Endothelial cell of umbilical vein (primary cell): ENCODE measurements at regions not wholly inside any gene's neighbourhood (a gene's known extent, or its start where the extent isn't known, plus 50 kb on each side); places are given as distances from the start of the nearest gene placed in this dataset.
"Not testable (repeated sequence)": the region's sequence is repeated elsewhere in the genome, so short reads cannot be mapped to it uniquely, and the experiment has no call there.

ENCODE experiments used
- BruUV-seq: library from RNA; stranded (reverse); fragments of 400-500 nt; replicated peaks from 2 replicates; lab custom pipeline; 2021; lab: Mats Ljungman, UMichigan
- CTCF ChIA-PET: fragments of 300-600, 350-600 bp; sonication (Branson Sonifier 250); formaldehyde crosslinking; loops from one replicate; lab custom pipeline; 2021; ENCODE audit warnings: antibody characterized with exemption, inconsistent platforms; lab: Charles Lee
- POLR2A ChIA-PET: fragments of 300-600, 350-600 bp; sonication (Branson Sonifier 250); formaldehyde crosslinking; loops from one replicate; lab custom pipeline; 2021; ENCODE audit warnings: antibody characterized with exemption, inconsistent platforms; lab: Charles Lee
- DNase-seq: peaks from one replicate; pipeline ENCODE4 v3.0.0-alpha.2; 2011; ENCODE audit warnings: low read depth, low spot score
- FAIRE-seq: peaks from 2 replicates; lab custom pipeline; 2011; peaks lifted over from hg19 to GRCh38; lab: Jason Lieb, UNC
- H2AFZ ChIP-seq: 2 replicates; pipeline ENCODE4 v1.6.0; 2012; ENCODE audit warnings: low read depth, low read length, control low read depth, inconsistent platforms
- H3K27ac ChIP-seq: 2 replicates; pipeline ENCODE4 v1.5.1; 2011; ENCODE audit warnings: low read depth, mild to moderate bottlenecking, control low read depth, low read length, moderate library complexity; ENCODE audit not compliant: insufficient read depth
- H3K27me3 ChIP-seq, 2 experiments: 2 replicates each; pipeline versions ENCODE4 v1.6.0 to v1.6.1; 2011; ENCODE audit warnings: low read length in 2 of 2, mixed read lengths in 1 of 2; ENCODE audit not compliant: control insufficient read depth in 2 of 2, insufficient read depth in 2 of 2
- H3K36me3 ChIP-seq, 2 experiments: 2 replicates in 1 of 2; 3 replicates in 1 of 2; pipeline ENCODE4 v1.5.1; 2011; ENCODE audit warnings: low read length in 2 of 2, mild to moderate bottlenecking in 1 of 2, moderate library complexity in 1 of 2; ENCODE audit not compliant: control insufficient read depth in 2 of 2, insufficient read depth in 2 of 2; ENCODE audit errors: extremely low read depth in 1 of 2
- H3K4me1 ChIP-seq: 3 replicates; pipeline ENCODE4 v1.5.1; 2011; ENCODE audit warnings: mild to moderate bottlenecking, low read length; ENCODE audit not compliant: control insufficient read depth, insufficient read depth; ENCODE audit errors: extremely low read depth
- H3K4me2 ChIP-seq: 2 replicates; pipeline ENCODE4 v1.6.1; 2011; ENCODE audit warnings: low read length, control low read depth, mixed read lengths; ENCODE audit not compliant: insufficient read depth
- H3K4me3 ChIP-seq, 3 experiments: fragments of 200-600 bp in 1 of 3; sonication (generic), shearing (Covaris generic) in 1 of 3; replicated peaks in 1 of 3; 2 replicates each; pipeline ENCODE4 v1.5.1; 2011 to 2016; ENCODE audit warnings: control low read depth in 3 of 3, low read length in 3 of 3, mild to moderate bottlenecking in 2 of 3, inconsistent platforms in 1 of 3, low read depth in 1 of 3, moderate library complexity in 1 of 3; ENCODE audit not compliant: insufficient read depth in 1 of 3
- H3K79me2 ChIP-seq: 2 replicates; pipeline ENCODE4 v1.6.0; 2012; ENCODE audit warnings: low read length, inconsistent platforms; ENCODE audit not compliant: control insufficient read depth, insufficient read depth
- H3K9ac ChIP-seq: replicated peaks from 2 replicates; pipeline ENCODE3; 2011; ENCODE audit warnings: low read length, control low read depth; ENCODE audit not compliant: insufficient read depth; ENCODE audit errors: extremely low read depth
- H3K9me1 ChIP-seq: replicated peaks from 3 replicates; pipeline ENCODE4 v1.6.0; 2011; ENCODE audit warnings: mild to moderate bottlenecking, low read length; ENCODE audit not compliant: control insufficient read depth, insufficient read depth; ENCODE audit errors: extremely low read depth
- H3K9me3 ChIP-seq: replicated peaks from 2 replicates; pipeline ENCODE4 v1.5.1; 2012; ENCODE audit warnings: low read length, inconsistent platforms; ENCODE audit not compliant: control insufficient read depth, insufficient read depth
- H4K20me1 ChIP-seq: replicated peaks from 2 replicates; pipeline ENCODE3; 2011; ENCODE audit warnings: mild to moderate bottlenecking, low read length; ENCODE audit not compliant: control insufficient read depth, insufficient read depth; ENCODE audit errors: extremely low read depth
- CTCF ChIP-seq, 2 donors: IDR thresholded peaks; 1 replicate in 1 of 2; 2 replicates in 1 of 2; pipeline ENCODE4 v1.5.1; 2011; ENCODE audit warnings: low read length in 2 of 2, mild to moderate bottlenecking in 2 of 2, moderate library complexity in 2 of 2, control low read depth in 1 of 2, inconsistent platforms in 1 of 2, low read depth in 1 of 2; ENCODE audit not compliant: insufficient read depth in 1 of 2; ENCODE audit errors: extremely low read depth in 1 of 2
- EZH2 ChIP-seq: IDR thresholded peaks from 2 replicates; pipeline ENCODE4 v1.6.1; 2012; ENCODE audit warnings: borderline replicate concordance, low read depth, mild to moderate bottlenecking, moderate library complexity, low read length, inconsistent platforms; ENCODE audit not compliant: severe bottlenecking
- FOS ChIP-seq: IDR thresholded peaks from 2 replicates; pipeline ENCODE4 v1.6.1; 2011; ENCODE audit warnings: mild to moderate bottlenecking, low read length, moderate library complexity, borderline replicate concordance; ENCODE audit not compliant: insufficient read depth
- JUN ChIP-seq: IDR thresholded peaks from 2 replicates; pipeline ENCODE4 v1.6.1; 2011; ENCODE audit warnings: borderline replicate concordance, low read depth; ENCODE audit not compliant: insufficient read length, insufficient read depth
- MAX ChIP-seq: IDR thresholded peaks from 2 replicates; pipeline ENCODE4 v1.6.1; 2011; ENCODE audit not compliant: insufficient read depth, insufficient read length
- MYC ChIP-seq: IDR thresholded peaks from one replicate; pipeline ENCODE4 v1.6.1; 2011; ENCODE audit warnings: mild to moderate bottlenecking, low read depth, low read length
- POLR2A ChIP-seq: IDR thresholded peaks from 2 replicates; pipeline ENCODE4 v1.6.1; 2012; ENCODE audit warnings: low read depth, mild to moderate bottlenecking, control low read depth, low read length
- POLR2AphosphoS5 ChIP-seq: IDR thresholded peaks from 2 replicates; pipeline ENCODE4 v1.6.1; 2012; ENCODE audit warnings: low read depth, mild to moderate bottlenecking, control low read depth, low read length, moderate library complexity; ENCODE audit not compliant: insufficient read depth
- dilution Hi-C: fragments of 300-500 bp; cut with MboI; formaldehyde crosslinking; loops from one replicate; pipeline ENCODE4 v1.15.0; 2019; ENCODE audit warnings: low sequenced_read_pairs; ENCODE audit not compliant: extremely low pct_ligation_motif_present
- intact Hi-C: fragments of 100-400 bp; cut with micrococcal nuclease; formaldehyde crosslinking; loops from one replicate; pipeline ENCODE4 v1.10.0; 2022

GRCh38 chr22:48401523-48401922, 1426.2 kb downstream of the BRD1 start:
- POLR2A ChIA-PET, dilution Hi-C loops, H3K9ac ChIP-seq, H3K36me3 ChIP-seq, FAIRE-seq, H2AFZ ChIP-seq, H3K27ac ChIP-seq, CTCF ChIA-PET, DNase-seq, BruUV-seq, intact Hi-C loops, H3K27me3 ChIP-seq, H3K4me2 ChIP-seq, H3K9me1 ChIP-seq, H4K20me1 ChIP-seq, H3K79me2 ChIP-seq, H3K4me1 ChIP-seq, H3K9me3 ChIP-seq, H3K4me3 ChIP-seq: not testable (repeated sequence)

GRCh38 chr22:48398181-48398905, 1429.3 kb downstream of the BRD1 start:
- dilution Hi-C loops (no loop called here), intact Hi-C loops (no loop called here)
- no peak overlapping the region for H3K27ac ChIP-seq
- H3K27me3 ChIP-seq: no peaks in the 10 kb centered on the region
- DNase-seq (no peak), FAIRE-seq (no peak)
- BruUV-seq: no TSS peak
- no peaks in the 10 kb centered on the region for H4K20me1 ChIP-seq
- no peaks in the 10 kb centered on the region for H3K79me2 ChIP-seq
- H3K4me3 ChIP-seq: no peak overlapping the region
- CTCF ChIA-PET: no interaction called here
- H2AFZ ChIP-seq: no peak overlapping the region
- no peaks in the 10 kb centered on the region for H3K4me1 ChIP-seq
- POLR2A ChIA-PET: no interaction called here
- H3K9ac ChIP-seq: no peak overlapping the region
- H3K36me3 ChIP-seq: no peaks in the 10 kb centered on the region
- no peak for TF ChIP-seq POLR2A
- no peak for TF ChIP-seq POLR2AphosphoS5
- no peak for TF ChIP-seq CTCF (IDR thresholded peaks at IDR 0.05; ENCODE audit: extremely low read depth in 1 of 2, insufficient read depth in 1 of 2, low read depth in 1 of 2, low read length in 2 of 2)
- TF ChIP-seq MAX: no peak
- no peak for TF ChIP-seq FOS
- TF ChIP-seq JUN: no peak
- no peak for TF ChIP-seq MYC
- no peak for TF ChIP-seq EZH2
- no peak overlapping the region for H3K4me2 ChIP-seq
- no peaks in the 10 kb centered on the region for H3K9me1 ChIP-seq
- peaks cover 9% of the 10 kb centered on the region for H3K9me3 ChIP-seq
